Prostate gland (tissue), 2 donors: ENCODE measurements at regions not wholly inside any gene's neighbourhood (a gene's known extent, or its start where the extent isn't known, plus 50 kb on each side); places are given as distances from the start of the nearest gene placed in this dataset.

Experiments used
- DNase-seq: peaks from one replicate; pipeline ENCODE4 v3.0.0-alpha.2; 2019; ENCODE audit warnings: low spot score
- H3K27ac ChIP-seq, 2 donors: fragments of 200-600 bp; sonication (generic); 2 replicates each; pipeline ENCODE4 v1.5.1; 2017 to 2019
- H3K27me3 ChIP-seq: fragments of 200-600 bp; sonication (generic); replicated peaks from 2 replicates; pipeline ENCODE4 v1.5.1; 2019; ENCODE audit not compliant: insufficient read depth
- H3K36me3 ChIP-seq, 2 donors: fragments of 200-600 bp; sonication (generic); 1 replicate in 1 of 2; 2 replicates in 1 of 2; pipeline versions ENCODE4 v1.5.1 to v1.8.1; 2017 to 2019
- H3K4me1 ChIP-seq: fragments of 200-600 bp; sonication (generic); replicated peaks from 2 replicates; pipeline ENCODE4 v1.5.1; 2019
- H3K4me3 ChIP-seq, 2 donors: fragments of 200-600 bp; sonication (generic); 2 replicates each; pipeline ENCODE4 v1.5.1; 2017 to 2019
- H3K9me3 ChIP-seq: fragments of 200-600 bp; sonication (generic); 2 replicates; pipeline ENCODE4 v1.5.1; 2017
- CTCF ChIP-seq, 4 experiments: fragments of 200-600 bp in 2 of 4; fragments of 450-650 bp in 2 of 4; sonication (generic) in 2 of 4; IDR thresholded peaks; 1 replicate in 3 of 4; 2 replicates in 1 of 4; pipeline ENCODE4 v1.5.1; 2016 to 2019; ENCODE audit warnings: antibody characterized with exemption in 4 of 4, mild to moderate bottlenecking in 2 of 4, moderate library complexity in 2 of 4
- POLR2A ChIP-seq: fragments of 450-650 bp; IDR thresholded peaks from one replicate; pipeline ENCODE4 v1.6.1; 2016; ENCODE audit warnings: antibody characterized with exemption, mild to moderate bottlenecking
- POLR2AphosphoS5 ChIP-seq: sonication (generic); formaldehyde crosslinking; IDR thresholded peaks from one replicate; pipeline ENCODE4 v1.6.1; 2017; ENCODE audit warnings: antibody characterized with exemption
- WGBS: methylation state at CpG from one replicate; pipeline ENCODE4 v1.1.5; 2018; 5-methylcytosine and 5-hydroxymethylcytosine counted together
- intact Hi-C: fragments of 100-400 bp; cut with DNase I; formaldehyde crosslinking; loops from one replicate; pipeline ENCODE4 v1.14.2; 2022

GRCh38 chr10:132995909-132996602, 53.7 kb upstream of the CFAP46 start:
- no peak overlapping the region for H3K27ac ChIP-seq
- no peak overlapping the region for H3K4me3 ChIP-seq
- no peaks in the 10 kb centered on the region for H3K9me3 ChIP-seq
- TF ChIP-seq POLR2AphosphoS5 (no peak), CTCF (IDR thresholded peaks at IDR 0.05) (no peak), POLR2A (no peak)
- DNase-seq, result no peak
- peaks cover 3% of the 10 kb centered on the region for H3K27me3 ChIP-seq
- no peaks in the 10 kb centered on the region for H3K36me3 ChIP-seq
- intact Hi-C loops, result no loop called here
- WGBS, result 83% methylated on average over 24 of the region's 29 CpGs
- no peaks in the 10 kb centered on the region for H3K4me1 ChIP-seq

GRCh38 chr10:132994811-132995210, 52.4 kb upstream of the CFAP46 start:
- WGBS, result 83% methylated on average over 15 of the region's 15 CpGs
- Histone ChIP-seq H3K4me3 (peak overlapping the region in 1 of 2 donors; percentile 16), H3K36me3 (no peaks in the 10 kb centered on the region), H3K27me3 (peaks cover 3% of the 10 kb centered on the region), H3K9me3 (no peaks in the 10 kb centered on the region), H3K4me1 (no peaks in the 10 kb centered on the region), H3K27ac (no peak overlapping the region)
- intact Hi-C loops, result no loop called here
- TF ChIP-seq POLR2AphosphoS5 (no peak), CTCF (IDR thresholded peaks at IDR 0.05) (no peak), POLR2A (no peak)
- no peak for DNase-seq

- Histone ChIP-seq H3K4me1 (no peaks in the 10 kb centered on the region), H3K9me3 (no peaks in the 10 kb centered on the region), H3K27ac (no peak overlapping the region), H3K36me3 (no peaks in the 10 kb centered on the region), H3K27me3 (peaks cover 3% of the 10 kb centered on the region), H3K4me3 (peak overlapping the region in 1 of 2 donors; percentile 16)
- intact Hi-C loops, result no loop called here
- no peak for TF ChIP-seq CTCF (IDR thresholded peaks at IDR 0.05)
- no peak for TF ChIP-seq POLR2A
- TF ChIP-seq POLR2AphosphoS5, result no peak
- DNase-seq, result no peak
- 39% methylated on average over 33 of the region's 34 CpGs for WGBS
Observed at GRCh38 chr10:132994185-132994796, 51.9 kb upstream of the CFAP46 start.

GRCh38 chr10:132993271-132994184, 51.2 kb upstream of the CFAP46 start:
- no peaks in the 10 kb centered on the region for H3K9me3 ChIP-seq
- no peak overlapping the region for H3K4me3 ChIP-seq
- H3K4me1 ChIP-seq, result no peaks in the 10 kb centered on the region
- H3K27me3 ChIP-seq, result peaks cover 3% of the 10 kb centered on the region
- no peaks in the 10 kb centered on the region for H3K36me3 ChIP-seq
- DNase-seq, result no peak
- 92% methylated on average over 41 of the region's 43 CpGs for WGBS
- intact Hi-C loops, result no loop called here
- no peak for TF ChIP-seq CTCF (IDR thresholded peaks at IDR 0.05)
- no peak for TF ChIP-seq POLR2A
- no peak for TF ChIP-seq POLR2AphosphoS5
- H3K27ac ChIP-seq, result no peak overlapping the region
